T-helper 17 cell (primary cell): ENCODE measurements at regions not wholly inside any gene's neighbourhood (a gene's known extent, or its start where the extent isn't known, plus 50 kb on each side); places are given as distances from the start of the nearest gene placed in this dataset.
"Not testable (repeated sequence)": the region's sequence is repeated elsewhere in the genome, so short reads cannot be mapped to it uniquely, and the experiment has no call there.

Experiments
- ATAC-seq: fragments of 150-1000 bp; cut with Tn5 transposase; 2 replicates; pipeline ENCODE4 v1.10.0; 2021; ENCODE audit warnings: mild to moderate bottlenecking, moderate library complexity
- DNase-seq, 3 donors: peaks; one replicate each; pipeline versions ENCODE4 v3.0.0 to v3.0.0-alpha.2; 2020 to 2021
- H3K9me3 ChIP-seq: one replicate; pipeline ENCODE4 v1.7.0; 2013; ENCODE audit warnings: low read length, mild to moderate bottlenecking; ENCODE audit not compliant: control insufficient read depth, poor library complexity, severe bottlenecking
- H3K27ac Mint-ChIP-seq: one replicate; pipeline ENCODE4 v1.8.0; 2022; ENCODE audit warnings: mild to moderate bottlenecking, moderate library complexity, mixed read lengths
- H3K27me3 Mint-ChIP-seq: one replicate; pipeline ENCODE4 v1.8.0; 2022; ENCODE audit warnings: mixed read lengths
- H3K36me3 Mint-ChIP-seq: one replicate; pipeline ENCODE4 v1.8.0; 2022; ENCODE audit warnings: low read depth, mixed read lengths
- H3K4me1 Mint-ChIP-seq: one replicate; pipeline ENCODE4 v1.8.0; 2022; ENCODE audit warnings: mild to moderate bottlenecking, mixed read lengths
- H3K4me3 Mint-ChIP-seq: one replicate; pipeline ENCODE4 v1.8.0; 2022; ENCODE audit warnings: mild to moderate bottlenecking, moderate library complexity, mixed read lengths

- ATAC-seq = no peak
- DNase-seq = no peak
- no peak overlapping the region for H3K4me3 Mint-ChIP-seq
- no peaks in the 10 kb centered on the region for H3K9me3 ChIP-seq
- no peaks in the 10 kb centered on the region for H3K4me1 Mint-ChIP-seq
- H3K36me3 Mint-ChIP-seq = no peaks in the 10 kb centered on the region
- H3K27me3 Mint-ChIP-seq = no peaks in the 10 kb centered on the region
- H3K27ac Mint-ChIP-seq = no peak overlapping the region
These were observed 102.4 kb upstream of the TBL1X start for GRCh38 chrX:9362363-9362928.

GRCh38 chrX:9367421-9367820 is 97.4 kb upstream of the TBL1X start:
- Mint-ChIP-seq H3K4me1 (peaks cover 2% of the 10 kb centered on the region), H3K27me3 (no peaks in the 10 kb centered on the region), H3K4me3 (no peak overlapping the region), H3K27ac (no peak overlapping the region), H3K36me3 (no peaks in the 10 kb centered on the region)
- H3K9me3 ChIP-seq = no peaks in the 10 kb centered on the region
- ATAC-seq (no peak), DNase-seq (no peak)

- ATAC-seq = no peak
- Mint-ChIP-seq H3K27ac (no peak overlapping the region), H3K4me1 (peaks cover 2% of the 10 kb centered on the region), H3K4me3 (no peak overlapping the region), H3K27me3 (peaks cover 5% of the 10 kb centered on the region), H3K36me3 (no peaks in the 10 kb centered on the region)
- no peak for DNase-seq
- no peaks in the 10 kb centered on the region for H3K9me3 ChIP-seq
These were observed 96.6 kb upstream of the TBL1X start for GRCh38 chrX:9368262-9368661.

GRCh38 chrX:9369802-9370291 is 95.0 kb upstream of the TBL1X start:
- Mint-ChIP-seq H3K4me3 (no peak overlapping the region), H3K4me1 (peaks cover 2% of the 10 kb centered on the region), H3K27ac (peak overlapping the region; percentile 69), H3K27me3 (peaks cover 6% of the 10 kb centered on the region), H3K36me3 (no peaks in the 10 kb centered on the region)
- ATAC-seq (no peak), DNase-seq (no peak)
- no peaks in the 10 kb centered on the region for H3K9me3 ChIP-seq

GRCh38 chrX:9370893-9371292 is 94.0 kb upstream of the TBL1X start:
- Mint-ChIP-seq H3K27me3 (peaks cover 6% of the 10 kb centered on the region), H3K27ac (no peak overlapping the region), H3K36me3 (no peaks in the 10 kb centered on the region), H3K4me1 (peaks cover 2% of the 10 kb centered on the region), H3K4me3 (no peak overlapping the region)
- DNase-seq (no peak), ATAC-seq (no peak)
- H3K9me3 ChIP-seq = no peaks in the 10 kb centered on the region

GRCh38 chrX:9372866-9373265 is 92.0 kb upstream of the TBL1X start:
- DNase-seq = no peak
- Mint-ChIP-seq H3K27me3 (peaks cover 6% of the 10 kb centered on the region), H3K27ac (no peak overlapping the region), H3K4me1 (peaks cover 2% of the 10 kb centered on the region), H3K36me3 (no peaks in the 10 kb centered on the region), H3K4me3 (no peak overlapping the region)
- no peaks in the 10 kb centered on the region for H3K9me3 ChIP-seq
- no peak for ATAC-seq

- no peak for ATAC-seq
These were observed 91.1 kb upstream of the TBL1X start for GRCh38 chrX:9373789-9374188.

GRCh38 chrX:9374555-9374954 is 90.3 kb upstream of the TBL1X start:
- Mint-ChIP-seq H3K27me3 (peaks cover 6% of the 10 kb centered on the region), H3K4me3 (no peak overlapping the region), H3K36me3 (no peaks in the 10 kb centered on the region), H3K27ac (no peak overlapping the region), H3K4me1 (no peaks in the 10 kb centered on the region)
- DNase-seq (no peak), ATAC-seq (no peak)
- peaks cover 4% of the 10 kb centered on the region for H3K9me3 ChIP-seq

More at GRCh38 chrX:9373789-9374188, 91.1 kb upstream of the TBL1X start:
- Mint-ChIP-seq H3K27me3 (peaks cover 6% of the 10 kb centered on the region), H3K27ac (no peak overlapping the region), H3K4me1 (no peaks in the 10 kb centered on the region), H3K36me3 (no peaks in the 10 kb centered on the region), H3K4me3 (no peak overlapping the region)
- no peak for DNase-seq
- no peaks in the 10 kb centered on the region for H3K9me3 ChIP-seq

GRCh38 chrX:9376111-9376510 is 88.7 kb upstream of the TBL1X start:
- no peak for ATAC-seq
- no peaks in the 10 kb centered on the region for H3K36me3 Mint-ChIP-seq
- no peak overlapping the region for H3K27ac Mint-ChIP-seq
- H3K4me1 Mint-ChIP-seq = no peaks in the 10 kb centered on the region
- no peak for DNase-seq
- H3K4me3 Mint-ChIP-seq = no peak overlapping the region
- H3K9me3 ChIP-seq = peaks cover 4% of the 10 kb centered on the region
- peaks cover 6% of the 10 kb centered on the region for H3K27me3 Mint-ChIP-seq

GRCh38 chrX:9377216-9377615 is 87.6 kb upstream of the TBL1X start:
- not testable (repeated sequence) for H3K27ac Mint-ChIP-seq, H3K4me3 Mint-ChIP-seq, H3K9me3 ChIP-seq, H3K27me3 Mint-ChIP-seq, H3K36me3 Mint-ChIP-seq, H3K4me1 Mint-ChIP-seq, DNase-seq, ATAC-seq

GRCh38 chrX:9378980-9379696 is 85.7 kb upstream of the TBL1X start:
- ATAC-seq = no peak
- DNase-seq = no peak
- Mint-ChIP-seq H3K4me3 (no peak overlapping the region), H3K27ac (no peak overlapping the region), H3K27me3 (no peaks in the 10 kb centered on the region), H3K36me3 (no peaks in the 10 kb centered on the region), H3K4me1 (no peaks in the 10 kb centered on the region)
- H3K9me3 ChIP-seq = peaks cover 4% of the 10 kb centered on the region

GRCh38 chrX:9379697-9380551 is 84.9 kb upstream of the TBL1X start:
- no peaks in the 10 kb centered on the region for H3K27me3 Mint-ChIP-seq
- no peak overlapping the region for H3K4me3 Mint-ChIP-seq
- no peak overlapping the region for H3K27ac Mint-ChIP-seq
- ATAC-seq = no peak
- peaks cover 4% of the 10 kb centered on the region for H3K9me3 ChIP-seq
- H3K36me3 Mint-ChIP-seq = no peaks in the 10 kb centered on the region
- no peaks in the 10 kb centered on the region for H3K4me1 Mint-ChIP-seq
- no peak for DNase-seq

GRCh38 chrX:9383655-9384054 is 81.2 kb upstream of the TBL1X start:
- ATAC-seq (no peak), DNase-seq (no peak)
- Mint-ChIP-seq H3K4me1 (no peaks in the 10 kb centered on the region), H3K36me3 (no peaks in the 10 kb centered on the region), H3K27ac (no peak overlapping the region), H3K27me3 (no peaks in the 10 kb centered on the region), H3K4me3 (no peak overlapping the region)
- peaks cover 4% of the 10 kb centered on the region for H3K9me3 ChIP-seq
